GM21526 (cell line): ENCODE measurements at regions not wholly inside any gene's neighbourhood (a gene's known extent, or its start where the extent isn't known, plus 50 kb on each side); places are given as distances from the start of the nearest gene placed in this dataset.
"Not testable (repeated sequence)": the region's sequence is repeated elsewhere in the genome, so short reads cannot be mapped to it uniquely, and the experiment has no call there.

Experiments used
- ATAC-seq: cut with Tn5 transposase; IDR thresholded peaks from one replicate; pipeline ENCODE4 v1.9.1; 2021; ENCODE audit warnings: moderate library complexity; ENCODE audit not compliant: unreplicated experiment, low FRiP score

DNA sequence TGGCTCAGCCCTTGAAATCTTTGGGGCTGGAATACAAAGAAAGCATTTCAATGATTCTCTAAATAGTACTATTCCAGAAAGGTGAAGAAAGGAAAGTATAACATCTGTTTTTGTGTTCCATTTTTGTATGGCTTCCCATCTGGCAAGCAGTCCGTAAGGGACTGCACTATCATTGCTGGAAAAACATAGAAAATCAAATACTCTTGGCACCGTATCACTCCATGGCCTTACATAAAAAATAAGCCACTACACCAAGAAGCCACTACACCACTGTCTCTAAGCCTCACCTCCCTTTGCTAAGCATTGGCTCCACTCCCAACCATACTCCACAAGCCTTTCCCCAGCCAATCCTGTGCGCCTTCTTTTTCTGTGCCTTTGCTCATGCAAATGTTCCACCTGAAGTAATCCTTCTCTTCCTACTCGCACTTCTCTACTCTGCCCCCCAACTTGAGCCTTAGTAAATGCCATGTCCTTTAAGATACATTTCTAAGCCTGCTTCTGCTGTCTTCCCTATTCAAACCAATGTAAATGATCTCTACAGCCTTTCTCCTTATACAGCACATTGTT lies 454.6 kb upstream of the TUSC1 start:
- no peak for ATAC-seq

GRCh38 chr9:26131886-26132285 lies 453.6 kb upstream of the TUSC1 start:
- no peak for ATAC-seq

DNA sequence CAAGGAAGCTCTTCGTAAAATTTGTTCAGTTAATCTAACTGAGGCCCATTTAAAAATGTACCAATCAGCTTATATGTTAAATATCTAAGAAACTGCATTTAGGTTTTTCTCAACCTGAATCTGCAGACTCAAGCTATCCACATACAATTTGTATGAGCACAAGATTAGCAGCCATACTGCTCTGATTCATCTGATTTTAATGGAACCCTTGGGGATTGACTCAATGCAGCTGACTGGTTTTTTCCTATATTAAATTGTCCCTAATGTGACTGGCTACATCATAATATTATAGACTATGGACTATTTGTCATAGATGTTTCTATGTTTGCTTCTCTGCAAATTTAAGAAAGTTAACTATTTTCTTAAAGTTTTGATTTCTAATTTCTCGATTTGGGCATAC lies 451.0 kb upstream of the TUSC1 start:
- no peak for ATAC-seq

GRCh38 chr9:26125693-26126092 lies 447.4 kb upstream of the TUSC1 start:
- no peak for ATAC-seq

DNA sequence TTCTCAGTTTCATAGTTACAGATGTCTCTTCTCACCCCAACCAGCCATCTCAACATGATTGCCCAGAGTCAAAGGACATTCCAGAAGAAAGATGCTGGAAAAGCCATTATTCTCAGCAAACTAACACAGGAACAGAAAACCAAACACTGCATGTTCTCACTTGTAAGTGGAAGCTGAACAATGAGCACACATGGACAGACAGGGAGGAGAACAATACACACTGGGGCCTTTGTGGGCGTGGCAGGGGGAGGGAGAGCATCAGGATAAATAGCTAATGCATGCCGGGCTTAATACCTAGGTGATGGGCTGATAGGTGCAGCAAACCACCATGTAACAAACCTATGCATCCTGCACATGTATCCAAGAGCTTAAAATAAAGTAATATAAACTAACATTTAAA lies 437.8 kb upstream of the TUSC1 start:
- not testable (repeated sequence) for ATAC-seq

DNA sequence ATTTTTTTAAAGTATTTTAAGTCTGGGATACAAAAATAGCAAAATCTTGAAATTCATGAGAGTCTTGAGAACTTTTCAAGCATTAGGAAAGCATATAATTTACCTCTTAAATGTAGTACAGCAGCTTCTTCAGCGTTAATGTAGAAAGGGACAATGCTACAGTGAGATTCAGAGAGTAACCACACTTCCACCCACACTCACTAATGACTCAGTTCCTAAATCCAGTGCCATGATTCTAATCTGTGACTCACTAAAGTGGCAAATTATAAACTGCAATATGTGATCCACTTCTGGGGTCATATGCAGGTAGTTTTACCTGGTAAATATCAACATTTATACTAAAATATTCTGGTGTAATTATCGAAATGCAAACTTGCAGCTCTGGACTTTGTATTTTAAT lies 434.5 kb upstream of the TUSC1 start:
- no peak for ATAC-seq

DNA sequence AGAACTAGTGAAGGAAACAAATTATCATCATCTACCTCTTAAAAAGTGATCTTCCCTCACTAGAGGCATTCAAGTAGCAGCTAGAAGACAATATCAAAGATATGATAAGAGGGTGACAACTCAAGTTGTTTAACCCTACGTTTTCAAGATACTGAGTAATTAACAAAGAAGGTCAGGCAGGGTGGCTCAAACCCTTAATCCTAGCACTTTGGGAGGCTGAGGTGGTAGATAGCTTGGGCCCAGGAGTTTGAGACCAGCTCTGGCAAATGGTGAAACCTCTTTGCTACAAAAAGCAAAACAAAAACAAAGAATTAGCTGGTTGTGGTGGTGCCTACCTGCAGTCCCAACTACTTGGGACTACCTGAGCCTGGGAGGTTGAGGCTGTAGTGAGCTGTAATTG lies 408.2 kb upstream of the TUSC1 start:
- no peak for ATAC-seq

DNA sequence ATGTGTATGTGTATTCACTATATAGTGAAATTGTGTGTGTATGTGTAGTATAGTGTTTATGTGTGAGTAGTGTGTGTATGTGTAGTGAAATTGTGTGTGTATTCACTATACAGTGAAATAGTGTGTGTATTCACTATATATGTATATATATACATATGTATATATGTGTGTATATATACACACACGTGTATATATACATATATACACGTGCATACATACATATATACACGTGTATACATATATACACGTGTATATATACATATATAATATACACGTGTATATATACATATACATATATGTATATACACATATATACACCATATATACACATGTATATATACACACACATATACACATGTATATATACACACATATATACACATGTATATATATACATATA lies 403.6 kb upstream of the TUSC1 start:
- no peak for ATAC-seq

GRCh38 chr9:26078706-26079105 lies 400.5 kb upstream of the TUSC1 start:
- no peak for ATAC-seq

GRCh38 chr9:26077860-26078259 lies 399.6 kb upstream of the TUSC1 start:
- no peak for ATAC-seq

- no peak for ATAC-seq
Measured at GRCh38 chr9:26067608-26068007, 389.4 kb upstream of the TUSC1 start.

DNA sequence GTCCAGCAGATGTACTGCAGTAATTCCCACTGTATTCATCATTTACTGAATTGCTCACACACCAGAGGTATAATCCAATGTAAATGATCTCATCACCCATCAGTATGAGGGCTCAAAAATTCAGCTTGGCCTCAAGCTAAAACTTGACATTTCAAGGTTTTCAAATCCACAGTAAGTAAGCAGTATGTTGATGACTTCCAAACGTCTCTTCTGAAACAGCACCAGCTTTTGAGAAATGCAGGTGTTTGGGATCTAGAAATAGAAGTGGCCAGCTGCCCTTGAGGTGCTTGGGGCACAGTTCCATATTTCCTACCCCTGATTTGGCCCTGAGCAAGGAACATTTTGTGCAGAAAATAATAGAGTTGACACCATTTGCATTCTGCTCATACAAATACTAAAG lies 388.0 kb upstream of the TUSC1 start:
- ATAC-seq = no peak

GRCh38 chr9:26061948-26062575 lies 383.8 kb upstream of the TUSC1 start:
- no peak for ATAC-seq

GRCh38 chr9:26058111-26058895 lies 380.1 kb upstream of the TUSC1 start:
- ATAC-seq = no peak

DNA sequence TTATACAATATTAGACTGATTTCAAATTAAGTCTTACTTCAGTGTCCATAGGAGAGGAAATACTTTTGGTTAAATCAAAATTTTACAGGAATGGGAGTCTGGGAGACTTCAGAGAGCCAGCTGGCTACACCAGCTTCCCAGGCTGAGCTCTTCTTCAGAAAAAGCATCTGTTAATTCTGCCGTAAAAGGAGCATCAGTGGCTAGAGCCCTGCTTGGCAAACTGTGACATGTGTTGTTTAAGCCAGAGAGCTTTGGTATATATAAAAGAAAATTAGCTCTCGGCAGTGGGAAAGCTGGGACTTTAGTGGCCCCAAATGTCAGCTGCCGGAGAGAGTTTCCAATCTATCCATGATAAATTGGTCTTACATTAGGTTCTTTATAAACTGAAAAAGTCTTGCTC lies 378.8 kb upstream of the TUSC1 start:
- ATAC-seq = no peak

- ATAC-seq = no peak
Measured at GRCh38 chr9:26054600-26055520, 376.6 kb upstream of the TUSC1 start.

DNA sequence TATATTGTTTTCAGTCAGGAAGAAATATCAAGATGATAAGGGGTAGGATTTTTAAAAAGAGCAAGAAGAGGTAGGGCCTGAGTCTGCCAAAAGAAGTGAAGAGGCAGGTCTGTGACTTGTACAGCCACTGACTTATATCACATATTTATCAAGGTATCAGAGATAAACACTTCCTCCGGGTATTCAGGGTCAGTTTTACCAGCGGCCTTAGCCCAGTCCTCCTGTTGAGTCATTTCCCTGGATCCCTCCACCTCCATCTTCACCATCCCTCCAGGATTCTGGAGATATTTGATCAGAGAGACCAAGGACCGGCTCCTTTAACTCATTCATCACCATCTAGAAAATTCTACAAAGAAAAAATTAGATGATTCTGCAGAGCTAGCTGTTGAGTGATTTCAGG lies 375.7 kb upstream of the TUSC1 start:
- ATAC-seq = no peak

DNA sequence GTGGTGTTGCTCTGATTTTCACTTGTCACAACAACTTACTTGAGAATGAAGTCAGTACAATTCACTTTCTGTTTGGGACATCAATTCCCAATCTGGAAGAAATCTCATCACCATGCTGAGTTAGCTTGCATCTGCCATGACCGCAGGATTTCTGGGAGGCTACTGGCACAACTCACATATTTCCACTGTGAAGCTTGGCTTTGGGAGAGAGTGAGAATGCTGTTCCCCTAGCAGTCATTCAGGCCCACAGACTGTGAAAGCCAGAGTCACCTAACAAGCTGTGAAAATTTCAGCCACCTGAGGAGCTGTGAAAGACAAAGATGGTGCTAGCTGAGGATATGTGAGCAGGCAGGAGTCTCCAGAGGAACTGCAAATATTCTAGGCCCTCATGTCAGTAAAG lies 365.2 kb upstream of the TUSC1 start:
- no peak for ATAC-seq

DNA sequence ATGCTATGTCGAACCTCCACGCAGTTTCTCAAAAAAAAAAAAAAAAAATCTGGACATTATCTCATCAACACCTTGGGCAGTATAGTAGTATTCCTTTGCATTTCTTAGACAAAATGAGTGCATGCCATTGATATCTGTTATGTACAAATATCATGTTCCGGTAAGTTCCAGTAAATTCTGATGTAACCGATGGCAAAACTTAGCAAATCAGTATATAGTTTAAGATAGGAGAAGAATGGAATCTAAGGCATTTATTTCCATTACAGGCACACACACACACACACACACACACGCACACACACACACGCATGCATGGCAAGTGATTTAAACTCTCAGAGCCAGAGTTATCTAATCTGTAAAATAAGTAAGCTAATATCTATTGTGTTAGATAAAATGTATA lies 356.5 kb upstream of the TUSC1 start:
- no peak for ATAC-seq

- no peak for ATAC-seq
Measured at GRCh38 chr9:26033336-26033735, 355.1 kb upstream of the TUSC1 start.
